ENCODE measurements at regions not wholly inside any gene's neighbourhood (a gene's known extent, or its start where the extent isn't known, plus 50 kb on each side); places are given as distances from the start of the nearest gene placed in this dataset.

GRCh38 chr2:240298803-240299709 is 136.4 kb upstream of the GPC1 start:
- in situ Hi-C loops (cut with HindIII; ENCODE audit: low sequenced_read_pairs): no loop called here
- no peak overlapping the region for H3K4me3 ChIP-seq (ENCODE audit: low read depth, low read length)
- no peak for DNase-seq (ENCODE audit: low read depth, low spot score)

DNA sequence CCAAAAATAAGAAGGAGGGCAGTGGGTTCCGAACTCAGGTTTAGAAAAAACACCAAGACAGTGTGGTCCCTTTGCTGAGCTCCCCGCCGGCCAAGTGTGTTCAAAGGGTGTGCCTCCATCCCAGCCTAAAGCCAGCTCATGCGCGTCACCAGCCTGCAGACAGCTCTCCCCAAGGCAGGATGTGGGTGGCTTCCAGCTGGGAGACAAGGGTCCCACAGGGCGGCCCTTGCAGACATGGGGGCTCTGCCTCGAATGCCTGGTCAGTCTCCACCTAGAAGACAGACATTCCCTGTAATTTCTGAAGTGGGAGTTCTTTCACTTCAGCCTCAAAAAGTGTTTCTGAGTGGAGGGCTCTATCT is 135.8 kb upstream of the GPC1 start:
- TF ChIP-seq CTCF (IDR thresholded peaks at IDR 0.05; ENCODE audit: low read depth, low read length): no peak
- in situ Hi-C loops (cut with HindIII; ENCODE audit: low sequenced_read_pairs): no loop called here
- peak; percentile 32 for DNase-seq (ENCODE audit: low read depth, low spot score)

More at GRCh38 chr2:240298803-240299709, 136.4 kb upstream of the GPC1 start:
- no peak for TF ChIP-seq CTCF (IDR thresholded peaks at IDR 0.05; ENCODE audit: low read depth, low read length)

GRCh38 chr2:240300261-240300821 is 135.1 kb upstream of the GPC1 start:
- peak; percentile 60 for DNase-seq (ENCODE audit: low read depth, low spot score)
- in situ Hi-C loops (cut with HindIII; ENCODE audit: low sequenced_read_pairs): no loop called here
- no peak for TF ChIP-seq CTCF (IDR thresholded peaks at IDR 0.05; ENCODE audit: low read depth, low read length)
- H3K4me3 ChIP-seq (ENCODE audit: low read depth, low read length): no peak overlapping the region

More for the DNA sequence above, 135.8 kb upstream of the GPC1 start:
- H3K4me3 ChIP-seq (ENCODE audit: low read depth, low read length): no peak overlapping the region

GRCh38 chr2:240300840-240301239 is 134.6 kb upstream of the GPC1 start:
- TF ChIP-seq CTCF (IDR thresholded peaks at IDR 0.05; ENCODE audit: low read depth, low read length): no peak
- no peak overlapping the region for H3K4me3 ChIP-seq (ENCODE audit: low read depth, low read length)
- in situ Hi-C loops (cut with HindIII; ENCODE audit: low sequenced_read_pairs): no loop called here
- no peak for DNase-seq (ENCODE audit: low read depth, low spot score)

- no peak overlapping the region for H3K4me3 ChIP-seq (ENCODE audit: low read depth, low read length)
- no peak for TF ChIP-seq CTCF (IDR thresholded peaks at IDR 0.05; ENCODE audit: low read depth, low read length)
- DNase-seq (ENCODE audit: low read depth, low spot score): no peak
- in situ Hi-C loops (cut with HindIII; ENCODE audit: low sequenced_read_pairs): no loop called here
Measured at GRCh38 chr2:240301256-240301795, 134.1 kb upstream of the GPC1 start.

DNA sequence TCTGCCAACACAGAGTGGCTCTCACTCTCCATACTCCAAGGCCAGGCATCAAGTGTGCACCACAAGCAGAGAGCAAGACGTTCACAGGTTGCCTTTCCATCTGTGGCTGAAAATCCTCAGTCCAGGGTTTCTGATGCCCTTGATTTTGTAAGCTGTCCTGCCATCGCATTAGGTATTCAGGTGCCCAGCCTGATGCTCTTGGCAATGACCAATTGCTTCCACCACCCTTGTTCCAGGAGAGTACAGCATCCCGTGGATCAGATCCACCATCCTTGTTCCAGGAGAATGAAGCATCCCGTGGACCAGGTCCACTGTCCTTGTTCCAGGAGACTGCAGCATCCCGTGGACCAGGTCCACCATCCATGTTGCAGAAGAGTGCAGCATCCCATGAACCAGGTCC is 133.4 kb upstream of the GPC1 start:
- in situ Hi-C loops (cut with HindIII; ENCODE audit: low sequenced_read_pairs): no loop called here
- H3K4me3 ChIP-seq (ENCODE audit: low read depth, low read length): no peak overlapping the region
- DNase-seq (ENCODE audit: low read depth, low spot score): no peak
- no peak for TF ChIP-seq CTCF (IDR thresholded peaks at IDR 0.05; ENCODE audit: low read depth, low read length)

Data from astrocyte of the spinal cord (primary cell).